HG03565 (cell line): ENCODE measurements at regions not wholly inside any gene's neighbourhood (a gene's known extent, or its start where the extent isn't known, plus 50 kb on each side); places are given as distances from the start of the nearest gene placed in this dataset.
"Not testable (repeated sequence)": the region's sequence is repeated elsewhere in the genome, so short reads cannot be mapped to it uniquely, and the experiment has no call there.

ENCODE experiments used
- ATAC-seq: cut with Tn5 transposase; IDR thresholded peaks from one replicate; pipeline ENCODE4 v1.9.1; 2021; ENCODE audit warnings: mild to moderate bottlenecking, moderate library complexity; ENCODE audit not compliant: unreplicated experiment

- not testable (repeated sequence) for ATAC-seq
These were observed 84.9 kb upstream of the METTL9 start for GRCh38 chr16:21514474-21514840.

GRCh38 chr16:21516705-21517040, 82.7 kb upstream of the METTL9 start:
- not testable (repeated sequence) for ATAC-seq

GRCh38 chr16:21517263-21517662, 82.1 kb upstream of the METTL9 start:
- ATAC-seq, result not testable (repeated sequence)

- ATAC-seq, result not testable (repeated sequence)
These were observed 79.8 kb upstream of the METTL9 start for GRCh38 chr16:21519361-21520133.

GRCh38 chr16:21520134-21521047, 79.0 kb upstream of the METTL9 start:
- peak; percentile 60 for ATAC-seq

GRCh38 chr16:21521048-21521389, 78.4 kb upstream of the METTL9 start:
- not testable (repeated sequence) for ATAC-seq

GRCh38 chr16:21521390-21522143, 77.8 kb upstream of the METTL9 start:
- ATAC-seq, result not testable (repeated sequence)

- ATAC-seq, result not testable (repeated sequence)
These were observed 76.5 kb upstream of the METTL9 start for GRCh38 chr16:21522846-21523245.

GRCh38 chr16:21523411-21524067, 75.8 kb upstream of the METTL9 start:
- no peak for ATAC-seq

- no peak for ATAC-seq
These were observed 75.2 kb upstream of the METTL9 start for GRCh38 chr16:21524068-21524751.

GRCh38 chr16:21524752-21525028, 74.7 kb upstream of the METTL9 start:
- ATAC-seq, result not testable (repeated sequence)

- ATAC-seq, result not testable (repeated sequence)
These were observed 74.1 kb upstream of the METTL9 start for GRCh38 chr16:21525029-21525895.

- not testable (repeated sequence) for ATAC-seq
These were observed 73.1 kb upstream of the METTL9 start for GRCh38 chr16:21525956-21526922.

- no peak for ATAC-seq
These were observed 72.2 kb upstream of the METTL9 start for GRCh38 chr16:21526923-21527807.

- not testable (repeated sequence) for ATAC-seq
These were observed 70.2 kb upstream of the METTL9 start for GRCh38 chr16:21529060-21529658.

GRCh38 chr16:21530729-21531383, 68.5 kb upstream of the METTL9 start:
- ATAC-seq, result not testable (repeated sequence)
